Ovary (tissue), 3 donors: ENCODE measurements at regions not wholly inside any gene's neighbourhood (a gene's known extent, or its start where the extent isn't known, plus 50 kb on each side); places are given as distances from the start of the nearest gene placed in this dataset.

Source experiments
- EP300 ChIP-seq: sonication (generic); formaldehyde crosslinking; IDR thresholded peaks from one replicate; pipeline ENCODE4 v1.6.1; 2017; ENCODE audit warnings: antibody characterized with exemption
- TF ChIP-seq, protein P1 (sequence below), 3 donors: fragments of 450-650 bp in 2 of 3; fragments of 200-600 bp in 1 of 3; IDR thresholded peaks; one replicate each; pipeline versions ENCODE4 v1.5.1 to v1.8.0; 2016 to 2022; ENCODE audit warnings: antibody characterized with exemption in 3 of 3, mild to moderate bottlenecking in 1 of 3
- donor health status: DM: no; HTN: no; CAD: no.

DNA sequence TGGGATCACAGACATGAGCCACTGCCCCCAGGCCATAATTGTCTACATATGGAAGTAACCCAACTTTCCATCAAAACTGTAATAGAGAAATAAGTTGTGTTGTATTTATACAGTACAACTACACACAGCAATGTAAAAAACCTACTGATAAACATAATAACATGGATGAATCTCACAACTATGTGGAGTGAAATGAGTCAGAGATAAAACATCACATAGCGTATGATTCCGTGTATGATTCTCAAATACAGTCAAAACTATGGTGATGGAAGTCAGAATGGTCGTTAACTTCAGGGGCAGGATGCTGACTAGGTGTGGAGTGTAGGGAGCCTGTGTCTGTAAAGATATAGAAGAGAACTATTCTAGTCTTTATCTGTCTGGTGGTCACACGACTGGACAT lies 332.7 kb upstream of the SLCO3A1 start:
- no peak for TF ChIP-seq EP300
- TF ChIP-seq, protein P1, sequence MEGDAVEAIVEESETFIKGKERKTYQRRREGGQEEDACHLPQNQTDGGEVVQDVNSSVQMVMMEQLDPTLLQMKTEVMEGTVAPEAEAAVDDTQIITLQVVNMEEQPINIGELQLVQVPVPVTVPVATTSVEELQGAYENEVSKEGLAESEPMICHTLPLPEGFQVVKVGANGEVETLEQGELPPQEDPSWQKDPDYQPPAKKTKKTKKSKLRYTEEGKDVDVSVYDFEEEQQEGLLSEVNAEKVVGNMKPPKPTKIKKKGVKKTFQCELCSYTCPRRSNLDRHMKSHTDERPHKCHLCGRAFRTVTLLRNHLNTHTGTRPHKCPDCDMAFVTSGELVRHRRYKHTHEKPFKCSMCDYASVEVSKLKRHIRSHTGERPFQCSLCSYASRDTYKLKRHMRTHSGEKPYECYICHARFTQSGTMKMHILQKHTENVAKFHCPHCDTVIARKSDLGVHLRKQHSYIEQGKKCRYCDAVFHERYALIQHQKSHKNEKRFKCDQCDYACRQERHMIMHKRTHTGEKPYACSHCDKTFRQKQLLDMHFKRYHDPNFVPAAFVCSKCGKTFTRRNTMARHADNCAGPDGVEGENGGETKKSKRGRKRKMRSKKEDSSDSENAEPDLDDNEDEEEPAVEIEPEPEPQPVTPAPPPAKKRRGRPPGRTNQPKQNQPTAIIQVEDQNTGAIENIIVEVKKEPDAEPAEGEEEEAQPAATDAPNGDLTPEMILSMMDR (IDR thresholded peaks at IDR 0.05), result no peak
